ENCODE measurements at regions not wholly inside any gene's neighbourhood (a gene's known extent, or its start where the extent isn't known, plus 50 kb on each side); places are given as distances from the start of the nearest gene placed in this dataset.

GRCh38 chr13:52319876-52320275 is 86.1 kb downstream of the THSD1 start:
- TF ChIP-seq, protein P1, sequence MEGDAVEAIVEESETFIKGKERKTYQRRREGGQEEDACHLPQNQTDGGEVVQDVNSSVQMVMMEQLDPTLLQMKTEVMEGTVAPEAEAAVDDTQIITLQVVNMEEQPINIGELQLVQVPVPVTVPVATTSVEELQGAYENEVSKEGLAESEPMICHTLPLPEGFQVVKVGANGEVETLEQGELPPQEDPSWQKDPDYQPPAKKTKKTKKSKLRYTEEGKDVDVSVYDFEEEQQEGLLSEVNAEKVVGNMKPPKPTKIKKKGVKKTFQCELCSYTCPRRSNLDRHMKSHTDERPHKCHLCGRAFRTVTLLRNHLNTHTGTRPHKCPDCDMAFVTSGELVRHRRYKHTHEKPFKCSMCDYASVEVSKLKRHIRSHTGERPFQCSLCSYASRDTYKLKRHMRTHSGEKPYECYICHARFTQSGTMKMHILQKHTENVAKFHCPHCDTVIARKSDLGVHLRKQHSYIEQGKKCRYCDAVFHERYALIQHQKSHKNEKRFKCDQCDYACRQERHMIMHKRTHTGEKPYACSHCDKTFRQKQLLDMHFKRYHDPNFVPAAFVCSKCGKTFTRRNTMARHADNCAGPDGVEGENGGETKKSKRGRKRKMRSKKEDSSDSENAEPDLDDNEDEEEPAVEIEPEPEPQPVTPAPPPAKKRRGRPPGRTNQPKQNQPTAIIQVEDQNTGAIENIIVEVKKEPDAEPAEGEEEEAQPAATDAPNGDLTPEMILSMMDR (conservative IDR thresholded peaks at IDR 0.05; ENCODE audit: low read depth in 2 of 2) = no peak
- TF ChIP-seq EZH2 (IDR thresholded peaks at IDR 0.05; ENCODE audit: low read depth, unreplicated experiment) (no peak), POLR2AphosphoS5 (IDR thresholded peaks at IDR 0.05; ENCODE audit: low read depth) (no peak), EZH2phosphoT487 (IDR thresholded peaks at IDR 0.05; ENCODE audit: unreplicated experiment) (no peak), JUNB (IDR thresholded peaks at IDR 0.05; ENCODE audit: unreplicated experiment) (no peak), STAT1 (IDR thresholded peaks at IDR 0.05; ENCODE audit: unreplicated experiment) (no peak), ZNF114 (CRISPR knock-in tag; IDR thresholded peaks at IDR 0.05) (no peak), CREB1 (CRISPR knock-in tag; IDR thresholded peaks at IDR 0.05; ENCODE audit: low read depth) (no peak), ZNF331 (CRISPR knock-in tag; IDR thresholded peaks at IDR 0.05; ENCODE audit: low read depth) (no peak)
- TF ChIP-seq, protein P2, sequence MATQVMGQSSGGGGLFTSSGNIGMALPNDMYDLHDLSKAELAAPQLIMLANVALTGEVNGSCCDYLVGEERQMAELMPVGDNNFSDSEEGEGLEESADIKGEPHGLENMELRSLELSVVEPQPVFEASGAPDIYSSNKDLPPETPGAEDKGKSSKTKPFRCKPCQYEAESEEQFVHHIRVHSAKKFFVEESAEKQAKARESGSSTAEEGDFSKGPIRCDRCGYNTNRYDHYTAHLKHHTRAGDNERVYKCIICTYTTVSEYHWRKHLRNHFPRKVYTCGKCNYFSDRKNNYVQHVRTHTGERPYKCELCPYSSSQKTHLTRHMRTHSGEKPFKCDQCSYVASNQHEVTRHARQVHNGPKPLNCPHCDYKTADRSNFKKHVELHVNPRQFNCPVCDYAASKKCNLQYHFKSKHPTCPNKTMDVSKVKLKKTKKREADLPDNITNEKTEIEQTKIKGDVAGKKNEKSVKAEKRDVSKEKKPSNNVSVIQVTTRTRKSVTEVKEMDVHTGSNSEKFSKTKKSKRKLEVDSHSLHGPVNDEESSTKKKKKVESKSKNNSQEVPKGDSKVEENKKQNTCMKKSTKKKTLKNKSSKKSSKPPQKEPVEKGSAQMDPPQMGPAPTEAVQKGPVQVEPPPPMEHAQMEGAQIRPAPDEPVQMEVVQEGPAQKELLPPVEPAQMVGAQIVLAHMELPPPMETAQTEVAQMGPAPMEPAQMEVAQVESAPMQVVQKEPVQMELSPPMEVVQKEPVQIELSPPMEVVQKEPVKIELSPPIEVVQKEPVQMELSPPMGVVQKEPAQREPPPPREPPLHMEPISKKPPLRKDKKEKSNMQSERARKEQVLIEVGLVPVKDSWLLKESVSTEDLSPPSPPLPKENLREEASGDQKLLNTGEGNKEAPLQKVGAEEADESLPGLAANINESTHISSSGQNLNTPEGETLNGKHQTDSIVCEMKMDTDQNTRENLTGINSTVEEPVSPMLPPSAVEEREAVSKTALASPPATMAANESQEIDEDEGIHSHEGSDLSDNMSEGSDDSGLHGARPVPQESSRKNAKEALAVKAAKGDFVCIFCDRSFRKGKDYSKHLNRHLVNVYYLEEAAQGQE (IDR thresholded peaks at IDR 0.05; ENCODE audit: unreplicated experiment) = no peak

All from GM23338 (cell line).